Thoracic aorta (tissue), 2 donors: ENCODE measurements at regions not wholly inside any gene's neighbourhood (a gene's known extent, or its start where the extent isn't known, plus 50 kb on each side); places are given as distances from the start of the nearest gene placed in this dataset.

Source experiments
- ATAC-seq: fragments of 150-250 bp; one replicate; pipeline ENCODE4 v1.8.0; 2017; ENCODE audit warnings: low read depth; ENCODE audit not compliant: insufficient number of reproducible peaks, low FRiP score
- DNase-seq: peaks from one replicate; pipeline ENCODE4 v3.0.0-alpha.2; 2020; ENCODE audit warnings: low spot score
- H3K27ac ChIP-seq, 2 donors: fragments of 200-600 bp; sonication (generic); 1 replicate in 1 of 2; 2 replicates in 1 of 2; pipeline ENCODE4 v1.5.1; 2016; ENCODE audit warnings: mild to moderate bottlenecking in 2 of 2, moderate library complexity in 2 of 2
- H3K27me3 ChIP-seq: fragments of 200-600 bp; sonication (generic); replicated peaks from 2 replicates; pipeline ENCODE4 v1.6.0; 2016; ENCODE audit warnings: mild to moderate bottlenecking; ENCODE audit not compliant: insufficient read depth
- H3K36me3 ChIP-seq: fragments of 200-600 bp; sonication (generic); one replicate; pipeline ENCODE4 v1.5.1; 2016
- H3K4me1 ChIP-seq, 2 donors: fragments of 200-600 bp; sonication (generic); 1 replicate in 1 of 2; 2 replicates in 1 of 2; pipeline versions ENCODE4 v1.5.1 to v1.6.0; 2016; ENCODE audit warnings: low read depth in 2 of 2, mild to moderate bottlenecking in 1 of 2; ENCODE audit not compliant: control insufficient read depth in 1 of 2
- H3K4me3 ChIP-seq: fragments of 200-600 bp; sonication (generic); 2 replicates; pipeline ENCODE4 v1.5.1; 2016; ENCODE audit warnings: mild to moderate bottlenecking
- H3K9me3 ChIP-seq: fragments of 200-600 bp; sonication (generic); 2 replicates; pipeline ENCODE4 v1.5.1; 2016
- CTCF ChIP-seq: fragments of 200-600 bp; sonication (generic); IDR thresholded peaks from one replicate; pipeline ENCODE4 v1.5.1; 2019; ENCODE audit warnings: antibody characterized with exemption

- Histone ChIP-seq H3K4me1 (peaks cover 10 to 30% of the 10 kb centered on the region in 2 donors), H3K4me3 (no peak overlapping the region), H3K27me3 (no peaks in the 10 kb centered on the region), H3K9me3 (no peaks in the 10 kb centered on the region), H3K27ac (no peak overlapping the region), H3K36me3 (no peaks in the 10 kb centered on the region)
- ATAC-seq, result no peak
- no peak for DNase-seq
- TF ChIP-seq CTCF, result no peak
Measured at GRCh38 chr2:120878970-120879369, 143.3 kb downstream of the GLI2 start.

GRCh38 chr2:120879431-120880295 is 144.0 kb downstream of the GLI2 start:
- TF ChIP-seq CTCF, result no peak
- ATAC-seq, result no peak
- DNase-seq, result no peak

GRCh38 chr2:120880381-120880780 is 144.7 kb downstream of the GLI2 start:
- Histone ChIP-seq H3K4me3 (no peak overlapping the region), H3K4me1 (peaks cover 0 to 15% of the 10 kb centered on the region in 2 donors), H3K27ac (no peak overlapping the region), H3K9me3 (no peaks in the 10 kb centered on the region), H3K27me3 (no peaks in the 10 kb centered on the region), H3K36me3 (no peaks in the 10 kb centered on the region)
- ATAC-seq (no peak), DNase-seq (no peak)
- TF ChIP-seq CTCF, result no peak

More at GRCh38 chr2:120879431-120880295, 144.0 kb downstream of the GLI2 start:
- Histone ChIP-seq H3K4me1 (peaks cover 3 to 23% of the 10 kb centered on the region in 2 donors), H3K27ac (no peak overlapping the region), H3K9me3 (no peaks in the 10 kb centered on the region), H3K27me3 (no peaks in the 10 kb centered on the region), H3K4me3 (no peak overlapping the region), H3K36me3 (no peaks in the 10 kb centered on the region)

- no peak for TF ChIP-seq CTCF
- Histone ChIP-seq H3K27me3 (no peaks in the 10 kb centered on the region), H3K36me3 (no peaks in the 10 kb centered on the region), H3K27ac (no peak overlapping the region), H3K4me1 (peaks cover 0 to 13% of the 10 kb centered on the region in 2 donors), H3K4me3 (no peak overlapping the region), H3K9me3 (no peaks in the 10 kb centered on the region)
- DNase-seq, result no peak
- ATAC-seq, result no peak
Measured at GRCh38 chr2:120881981-120882788, 146.5 kb downstream of the GLI2 start.
